ENCODE measurements at regions not wholly inside any gene's neighbourhood (a gene's known extent, or its start where the extent isn't known, plus 50 kb on each side); places are given as distances from the start of the nearest gene placed in this dataset.

DNA sequence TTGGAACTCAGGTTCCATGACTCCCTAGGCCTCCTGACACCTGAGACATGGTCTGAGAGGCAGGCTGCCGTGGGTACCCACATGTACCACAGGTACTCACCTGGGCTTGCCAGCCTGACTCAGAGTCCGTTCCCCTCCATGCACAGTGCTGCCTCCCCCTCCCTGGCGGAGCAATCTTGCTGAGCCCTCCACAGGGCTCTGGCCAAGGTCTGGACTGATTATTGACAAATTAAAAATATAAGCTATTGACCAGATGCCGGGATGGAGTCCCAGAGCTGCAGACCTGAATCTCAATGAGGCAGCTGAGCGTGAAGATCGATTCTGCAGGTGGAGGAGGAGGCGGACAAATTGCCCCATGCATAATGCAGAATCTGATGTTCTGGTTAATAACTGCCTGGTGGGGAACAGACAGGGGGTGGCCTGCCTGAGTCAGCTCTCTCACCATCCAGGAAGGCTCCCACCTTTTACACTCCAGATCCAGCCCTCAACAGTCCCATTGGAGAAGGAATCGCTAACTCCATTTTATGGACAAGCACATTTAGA lies 422.7 kb downstream of the MIAT start:
- Histone ChIP-seq H3K4me1 (no peaks in the 10 kb centered on the region), H3K9me3 (replicated peaks) (peaks cover 4% of the 10 kb centered on the region), H3K27ac (replicated peaks) (no peak overlapping the region), H3K27me3 (ENCODE audit: low read depth) (peaks cover 89% of the 10 kb centered on the region), H3K4me3 (no peak overlapping the region), H3K36me3 (no peaks in the 10 kb centered on the region)
- DNase-seq: no peak
- intact Hi-C loops (cut with micrococcal nuclease): no loop called here
- TF ChIP-seq, protein P1, sequence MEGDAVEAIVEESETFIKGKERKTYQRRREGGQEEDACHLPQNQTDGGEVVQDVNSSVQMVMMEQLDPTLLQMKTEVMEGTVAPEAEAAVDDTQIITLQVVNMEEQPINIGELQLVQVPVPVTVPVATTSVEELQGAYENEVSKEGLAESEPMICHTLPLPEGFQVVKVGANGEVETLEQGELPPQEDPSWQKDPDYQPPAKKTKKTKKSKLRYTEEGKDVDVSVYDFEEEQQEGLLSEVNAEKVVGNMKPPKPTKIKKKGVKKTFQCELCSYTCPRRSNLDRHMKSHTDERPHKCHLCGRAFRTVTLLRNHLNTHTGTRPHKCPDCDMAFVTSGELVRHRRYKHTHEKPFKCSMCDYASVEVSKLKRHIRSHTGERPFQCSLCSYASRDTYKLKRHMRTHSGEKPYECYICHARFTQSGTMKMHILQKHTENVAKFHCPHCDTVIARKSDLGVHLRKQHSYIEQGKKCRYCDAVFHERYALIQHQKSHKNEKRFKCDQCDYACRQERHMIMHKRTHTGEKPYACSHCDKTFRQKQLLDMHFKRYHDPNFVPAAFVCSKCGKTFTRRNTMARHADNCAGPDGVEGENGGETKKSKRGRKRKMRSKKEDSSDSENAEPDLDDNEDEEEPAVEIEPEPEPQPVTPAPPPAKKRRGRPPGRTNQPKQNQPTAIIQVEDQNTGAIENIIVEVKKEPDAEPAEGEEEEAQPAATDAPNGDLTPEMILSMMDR (IDR thresholded peaks at IDR 0.05; ENCODE audit: borderline replicate concordance): no peak

DNA sequence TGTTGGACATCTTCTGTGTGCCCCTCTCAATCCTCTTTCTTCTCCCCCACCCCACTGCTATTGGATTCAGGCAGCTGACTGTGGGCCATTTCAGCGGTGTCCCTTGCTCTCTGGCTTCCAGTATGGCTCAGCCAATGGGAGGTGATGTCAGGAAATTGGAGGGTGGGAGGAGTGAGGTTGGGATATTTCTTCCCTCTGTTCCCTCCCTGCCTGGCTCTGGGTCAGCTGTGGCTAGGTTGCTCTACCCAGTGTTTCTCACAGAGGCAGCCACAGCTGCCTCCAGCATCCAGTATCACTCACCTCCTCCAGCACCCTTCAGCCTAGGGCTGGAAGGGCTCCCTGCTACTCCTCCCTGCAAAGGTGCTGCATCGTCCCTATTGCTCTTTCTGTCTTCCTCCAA lies 423.5 kb downstream of the MIAT start:
- Histone ChIP-seq H3K27me3 (ENCODE audit: low read depth) (peaks cover 89% of the 10 kb centered on the region), H3K9me3 (replicated peaks) (peaks cover 4% of the 10 kb centered on the region), H3K4me1 (no peaks in the 10 kb centered on the region), H3K27ac (replicated peaks) (no peak overlapping the region), H3K36me3 (no peaks in the 10 kb centered on the region), H3K4me3 (no peak overlapping the region)
- DNase-seq: no peak
- TF ChIP-seq, protein P1 (IDR thresholded peaks at IDR 0.05; ENCODE audit: borderline replicate concordance): no peak
- intact Hi-C loops (cut with micrococcal nuclease): no loop called here

DNA sequence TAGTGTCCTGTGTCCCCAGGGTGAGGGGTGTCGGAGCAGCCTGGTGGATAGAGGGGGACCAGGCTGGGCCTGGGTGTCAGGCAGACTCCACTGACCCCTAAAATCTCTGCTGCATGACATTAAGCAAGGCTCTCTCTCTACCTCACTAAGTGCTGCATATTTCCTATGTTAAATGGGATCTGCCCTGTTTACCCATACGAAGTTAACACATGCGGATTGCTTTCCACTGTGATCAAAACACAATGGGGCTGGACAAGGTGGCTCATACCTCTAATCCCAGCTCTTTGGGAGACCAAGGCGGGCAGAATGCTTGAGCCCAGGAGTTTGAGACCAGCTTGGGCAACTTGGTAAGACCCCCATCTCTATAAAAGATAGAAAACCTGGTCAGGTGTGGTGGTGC lies 426.2 kb downstream of the MIAT start:
- H3K9me3 ChIP-seq (replicated peaks): peaks cover 11% of the 10 kb centered on the region
- TF ChIP-seq, protein P1 (IDR thresholded peaks at IDR 0.05; ENCODE audit: borderline replicate concordance): no peak
- H3K4me3 ChIP-seq: no peak overlapping the region
- H3K27me3 ChIP-seq (ENCODE audit: low read depth): peaks cover 89% of the 10 kb centered on the region
- no peak overlapping the region for H3K27ac ChIP-seq (replicated peaks)
- intact Hi-C loops (cut with micrococcal nuclease): no loop called here
- no peaks in the 10 kb centered on the region for H3K36me3 ChIP-seq
- no peaks in the 10 kb centered on the region for H3K4me1 ChIP-seq
- no peak for DNase-seq

DNA sequence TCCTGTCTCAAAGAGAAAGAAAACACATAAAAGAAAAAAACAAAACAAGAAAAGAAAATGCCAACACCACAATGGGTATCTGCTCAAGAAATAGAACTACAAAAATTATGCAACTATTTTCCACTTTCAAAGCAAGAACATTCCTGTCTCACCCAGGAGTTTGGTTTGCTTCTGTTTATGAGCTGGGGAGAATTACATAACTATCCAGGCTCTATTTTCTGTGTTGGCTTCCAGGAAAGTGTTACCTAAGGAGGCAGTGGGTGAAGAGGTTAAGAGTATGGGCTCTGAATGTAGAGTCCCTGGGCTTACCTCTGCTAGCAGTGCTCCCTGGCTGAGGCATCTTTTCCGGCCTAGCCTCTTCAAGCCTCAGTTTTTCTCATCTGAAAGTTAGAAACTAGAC lies 426.7 kb downstream of the MIAT start:
- Histone ChIP-seq H3K36me3 (no peaks in the 10 kb centered on the region), H3K9me3 (replicated peaks) (peaks cover 12% of the 10 kb centered on the region), H3K27ac (replicated peaks) (no peak overlapping the region), H3K4me3 (no peak overlapping the region), H3K27me3 (ENCODE audit: low read depth) (peaks cover 89% of the 10 kb centered on the region), H3K4me1 (no peaks in the 10 kb centered on the region)
- TF ChIP-seq, protein P1 (IDR thresholded peaks at IDR 0.05; ENCODE audit: borderline replicate concordance): no peak
- intact Hi-C loops (cut with micrococcal nuclease): no loop called here
- DNase-seq: no peak

DNA sequence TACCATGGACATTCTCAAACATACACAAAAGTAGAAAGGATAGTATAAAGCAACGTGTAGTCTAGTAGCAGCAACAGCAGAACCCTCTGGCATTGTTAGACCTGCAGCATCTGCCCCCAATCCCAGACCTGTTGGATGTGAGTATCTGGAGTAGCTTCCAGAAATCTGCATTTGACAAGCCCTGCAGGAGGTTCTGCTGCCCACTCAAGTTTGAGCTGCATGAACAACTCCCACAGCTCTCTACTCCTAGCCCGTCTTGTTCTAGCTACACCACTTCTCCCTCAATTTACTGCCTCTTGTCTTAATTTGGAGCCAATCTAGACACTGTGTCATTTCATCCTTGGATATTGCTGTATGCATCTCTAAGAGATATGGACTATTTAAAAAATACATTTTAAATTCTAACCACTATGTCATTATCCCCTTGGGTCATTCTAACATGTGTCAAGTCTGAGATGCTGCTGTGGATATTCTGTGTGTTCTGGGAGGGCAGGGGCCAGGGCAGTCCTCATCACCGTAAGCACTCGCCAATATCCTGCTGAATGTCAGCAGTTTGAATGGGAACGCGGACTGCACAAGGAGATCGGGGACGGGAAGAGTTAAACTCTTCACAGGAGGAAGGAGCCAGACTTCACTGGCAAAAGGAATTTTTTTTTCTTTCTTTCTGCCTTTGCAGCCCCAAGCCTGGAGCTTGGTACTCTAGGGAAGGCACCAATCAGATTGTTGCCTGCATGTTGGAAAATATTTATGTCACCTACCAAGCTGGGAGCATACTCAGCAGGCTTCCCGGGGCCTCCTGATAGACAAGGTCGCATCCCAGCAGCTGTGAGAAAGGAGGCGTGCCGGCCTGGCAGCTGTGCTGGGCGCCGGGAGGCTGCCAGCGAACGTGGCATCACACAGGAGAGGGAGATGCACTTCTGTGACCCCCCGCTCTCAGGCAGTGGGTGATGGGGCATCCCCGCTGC lies 429.0 kb downstream of the MIAT start:
- H3K9me3 ChIP-seq (replicated peaks): peaks cover 12% of the 10 kb centered on the region
- no peak overlapping the region for H3K4me3 ChIP-seq
- H3K27me3 ChIP-seq (ENCODE audit: low read depth): peaks cover 90% of the 10 kb centered on the region
- DNase-seq: no peak
- TF ChIP-seq, protein P1 (IDR thresholded peaks at IDR 0.05; ENCODE audit: borderline replicate concordance): no peak
- intact Hi-C loops (cut with micrococcal nuclease): no loop called here
- no peak overlapping the region for H3K27ac ChIP-seq (replicated peaks)
- no peaks in the 10 kb centered on the region for H3K36me3 ChIP-seq
- H3K4me1 ChIP-seq: no peaks in the 10 kb centered on the region

Data from left ventricle myocardium inferior (tissue), 1 donor.